GM18499 (cell line): ENCODE measurements at regions not wholly inside any gene's neighbourhood (a gene's known extent, or its start where the extent isn't known, plus 50 kb on each side); places are given as distances from the start of the nearest gene placed in this dataset.

ENCODE experiments used
- ATAC-seq: cut with Tn5 transposase; IDR thresholded peaks from one replicate; pipeline ENCODE4 v1.9.1; 2021; ENCODE audit warnings: moderate number of reproducible peaks; ENCODE audit not compliant: insufficient read depth, unreplicated experiment

- ATAC-seq, result no peak
These were observed 69.9 kb upstream of the WDR26 start for GRCh38 chr1:224504297-224505041.

GRCh38 chr1:224505454-224506093 lies 71.0 kb upstream of the WDR26 start:
- ATAC-seq, result no peak

DNA sequence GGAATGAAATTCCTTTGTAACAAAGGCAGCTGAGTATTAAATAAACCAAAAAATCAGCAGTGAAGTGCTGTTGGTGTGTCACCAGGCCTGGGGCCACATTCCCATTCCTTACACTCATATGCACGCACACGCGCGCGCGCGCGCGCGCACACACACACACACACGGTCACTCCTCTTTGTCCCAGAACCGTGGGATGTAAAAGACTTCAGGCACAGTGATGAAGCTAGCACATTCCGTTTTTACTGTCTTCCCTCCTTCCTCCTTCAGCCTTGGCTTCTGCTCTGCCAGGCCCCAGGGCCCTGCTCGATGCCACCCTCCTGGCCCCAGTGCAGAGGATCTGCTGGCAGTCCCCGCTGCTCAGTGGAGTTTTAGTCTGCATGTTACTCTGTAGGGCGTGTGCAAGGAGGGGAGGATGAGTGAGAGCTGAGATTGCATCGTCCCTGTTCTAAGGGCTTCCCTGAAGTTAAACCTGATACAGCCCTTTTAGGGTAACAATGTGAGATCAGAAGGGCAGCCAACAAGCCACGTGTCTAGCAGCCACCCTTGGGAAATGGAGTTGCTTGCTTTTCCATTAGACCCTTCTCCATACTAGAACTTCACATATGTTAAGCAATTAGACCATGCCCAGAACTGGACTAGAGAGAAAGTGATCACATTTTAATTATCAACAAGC lies 71.7 kb upstream of the WDR26 start:
- no peak for ATAC-seq

DNA sequence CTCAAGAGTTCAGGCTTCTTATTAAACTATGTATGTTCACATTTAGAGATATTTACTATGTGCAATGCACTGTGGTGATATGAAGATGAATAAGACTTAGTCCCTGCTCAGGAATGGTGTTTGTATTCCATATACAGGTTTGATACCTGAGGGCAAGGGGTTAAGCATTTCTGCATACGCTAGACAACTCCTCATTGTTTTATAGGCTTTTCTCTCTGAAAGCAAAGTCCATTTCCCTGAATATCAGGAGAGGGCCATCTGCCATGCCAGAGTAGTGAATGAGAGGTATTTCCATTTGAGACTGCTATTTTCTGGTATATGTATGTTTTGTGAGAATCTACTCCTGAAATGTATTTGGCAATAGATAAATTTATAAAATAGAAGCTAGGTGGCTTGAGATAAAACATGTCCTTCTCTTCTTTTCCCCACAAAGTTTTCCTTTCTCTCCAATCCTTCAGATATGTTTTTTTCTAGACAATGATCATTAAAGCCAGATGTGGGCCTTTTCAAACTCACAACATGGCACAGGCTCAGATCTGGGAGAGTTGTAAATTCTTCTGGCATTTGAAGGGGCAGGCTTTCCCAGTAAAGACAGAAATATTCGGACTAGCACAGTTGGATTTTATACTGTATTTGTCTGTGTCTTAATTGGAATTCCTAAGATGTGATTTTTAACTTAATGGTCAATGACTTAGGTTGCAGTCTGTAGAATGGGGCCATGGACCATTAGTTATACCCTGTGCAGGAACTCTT lies 73.3 kb upstream of the WDR26 start:
- no peak for ATAC-seq

DNA sequence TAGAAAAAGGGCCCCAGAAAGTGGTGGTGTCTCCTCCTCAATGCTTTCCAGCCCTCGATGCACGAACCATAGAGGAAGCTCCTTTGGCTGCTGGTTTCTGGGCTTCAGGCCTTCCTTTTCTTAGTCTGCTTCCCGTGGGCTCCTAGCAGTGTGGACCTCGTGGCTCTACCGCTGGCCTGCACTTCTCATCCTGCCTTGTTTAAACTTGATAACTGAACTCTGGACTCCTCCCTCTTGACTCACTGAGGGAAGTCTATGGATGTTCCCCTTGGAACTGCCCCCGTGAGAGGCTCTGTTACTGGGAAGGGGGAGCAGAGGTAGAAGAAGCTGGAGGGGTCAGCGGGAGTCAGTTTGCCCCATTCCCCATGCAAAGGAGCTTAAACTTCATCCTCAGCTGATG lies 75.3 kb upstream of the WDR26 start:
- ATAC-seq, result no peak

DNA sequence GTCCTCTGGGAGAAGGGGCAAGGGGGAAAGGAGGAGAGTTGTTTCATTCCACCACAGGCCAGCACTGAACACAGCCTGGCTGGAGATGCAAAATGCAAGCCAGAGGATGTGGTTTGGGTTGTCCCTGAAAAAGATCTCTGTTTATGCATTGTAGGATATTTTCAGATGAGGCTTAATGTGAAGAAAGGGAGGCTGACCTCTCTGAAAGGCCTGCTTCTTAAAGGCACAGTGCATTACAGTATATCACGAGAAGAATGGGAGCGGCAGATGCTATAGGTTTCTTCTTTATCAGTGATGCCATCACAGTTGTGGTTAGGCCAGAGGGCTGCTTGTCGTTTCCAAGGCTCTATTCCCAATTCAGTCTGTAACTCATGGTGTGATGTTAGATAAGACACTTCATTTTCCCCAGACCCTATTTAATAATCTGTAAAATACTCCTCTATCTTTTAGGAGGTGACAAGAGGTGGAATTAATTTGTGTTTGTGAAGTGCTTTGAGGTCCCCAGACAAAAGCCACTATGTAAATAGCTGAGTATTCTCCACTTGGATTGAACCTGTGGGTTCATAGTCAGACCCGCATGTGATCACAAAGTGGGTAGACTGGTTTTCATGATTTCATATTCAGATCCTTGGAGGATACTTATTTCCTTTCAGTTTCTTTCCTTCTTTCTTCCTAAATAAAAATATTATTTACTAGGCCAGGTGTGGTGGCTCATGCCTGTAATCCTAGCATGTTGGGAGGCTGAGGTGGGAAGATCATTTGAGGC lies 76.5 kb upstream of the WDR26 start:
- no peak for ATAC-seq

GRCh38 chr1:224512600-224513151 lies 78.1 kb upstream of the WDR26 start:
- ATAC-seq, result no peak

- ATAC-seq, result no peak
These were observed 78.8 kb upstream of the WDR26 start for GRCh38 chr1:224513383-224513782.

DNA sequence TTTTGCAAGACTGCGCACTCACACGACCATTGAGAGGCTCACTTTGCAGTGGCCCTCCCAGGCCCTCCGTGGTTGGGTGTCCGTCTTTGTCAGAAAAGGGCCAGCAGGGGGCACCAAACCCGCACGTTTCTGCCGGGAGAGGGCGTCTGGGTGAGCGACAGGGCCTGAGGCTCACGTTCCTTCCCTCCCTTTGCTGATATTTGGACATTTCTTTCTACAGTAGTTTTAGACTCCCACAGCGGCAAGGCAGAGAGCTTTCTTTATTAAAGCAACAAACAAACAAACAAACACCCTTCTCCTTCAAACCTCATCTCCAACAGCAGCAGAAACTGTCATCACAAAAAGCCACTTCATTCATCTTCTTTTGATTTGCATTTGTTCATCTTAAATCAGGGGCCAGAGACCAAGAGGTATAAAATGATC lies 79.2 kb upstream of the WDR26 start:
- ATAC-seq, result peak; percentile 89

DNA sequence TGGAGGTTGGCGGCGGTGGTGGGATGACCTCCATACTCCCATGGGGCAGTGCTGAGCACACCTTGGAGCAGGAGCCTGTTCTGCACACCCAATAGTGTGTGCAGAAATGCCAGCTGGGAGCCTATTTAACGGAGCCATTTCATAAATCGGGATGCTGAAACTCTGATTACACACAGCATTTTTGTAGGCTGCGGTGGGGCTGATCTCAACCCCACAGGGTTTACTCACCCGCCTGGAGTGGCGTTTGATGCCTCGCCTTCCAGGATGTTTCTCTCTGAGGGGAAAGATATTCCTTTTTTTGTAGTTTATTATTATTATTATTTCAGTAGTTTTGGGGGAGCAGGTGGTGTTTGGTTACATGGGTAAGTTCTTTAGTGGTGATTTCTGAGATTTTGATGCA lies 82.6 kb upstream of the WDR26 start:
- no peak for ATAC-seq

GRCh38 chr1:224518528-224518927 lies 83.9 kb upstream of the WDR26 start:
- ATAC-seq, result no peak

GRCh38 chr1:224519874-224520273 lies 85.3 kb upstream of the WDR26 start:
- no peak for ATAC-seq

- ATAC-seq, result no peak
These were observed 86.2 kb upstream of the WDR26 start for GRCh38 chr1:224520808-224521207.

DNA sequence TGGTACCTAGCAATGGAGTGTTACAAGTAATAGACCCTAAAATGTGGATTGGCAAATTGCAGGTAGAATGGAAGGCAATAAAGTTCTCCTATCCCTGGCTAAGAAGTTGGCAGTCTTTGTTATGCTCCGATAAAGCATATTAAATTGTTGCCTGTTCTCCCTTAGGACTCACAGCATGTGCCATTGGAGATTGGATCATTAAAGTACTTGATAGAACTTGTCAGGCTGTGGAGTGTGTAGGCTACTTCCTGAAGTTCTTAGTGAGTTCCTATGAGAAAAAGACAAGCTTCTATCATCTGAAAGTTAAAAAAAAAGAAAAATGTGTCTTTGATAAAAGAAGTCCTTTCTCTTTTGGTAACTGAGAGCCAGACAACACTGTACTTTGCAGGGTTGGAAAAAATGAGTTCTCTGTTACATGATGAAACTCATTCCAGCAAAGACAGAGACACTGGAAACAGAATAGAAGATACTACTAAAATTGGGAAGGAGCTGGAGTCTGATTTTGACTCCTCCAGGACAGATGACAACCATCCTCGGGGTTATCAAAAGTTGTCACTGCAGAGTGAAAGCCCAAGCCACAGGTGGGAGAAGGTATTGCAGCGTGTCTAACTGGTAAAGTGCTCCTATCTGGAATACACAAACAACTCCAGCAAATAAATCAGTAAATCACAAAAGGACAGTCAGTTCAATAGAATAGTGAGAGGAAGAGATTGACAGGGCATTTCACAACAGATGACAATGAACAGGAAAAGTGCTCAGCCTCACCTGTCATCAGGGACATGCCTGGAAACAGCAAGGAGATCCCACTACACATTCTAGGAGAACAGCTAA lies 87.5 kb upstream of the WDR26 start:
- no peak for ATAC-seq

- no peak for ATAC-seq
These were observed 89.1 kb upstream of the WDR26 start for GRCh38 chr1:224523676-224524075.

GRCh38 chr1:224524679-224525078 lies 90.1 kb upstream of the WDR26 start:
- ATAC-seq, result no peak

- no peak for ATAC-seq
These were observed 90.6 kb upstream of the CNIH3 start for GRCh38 chr1:224525411-224526040.

DNA sequence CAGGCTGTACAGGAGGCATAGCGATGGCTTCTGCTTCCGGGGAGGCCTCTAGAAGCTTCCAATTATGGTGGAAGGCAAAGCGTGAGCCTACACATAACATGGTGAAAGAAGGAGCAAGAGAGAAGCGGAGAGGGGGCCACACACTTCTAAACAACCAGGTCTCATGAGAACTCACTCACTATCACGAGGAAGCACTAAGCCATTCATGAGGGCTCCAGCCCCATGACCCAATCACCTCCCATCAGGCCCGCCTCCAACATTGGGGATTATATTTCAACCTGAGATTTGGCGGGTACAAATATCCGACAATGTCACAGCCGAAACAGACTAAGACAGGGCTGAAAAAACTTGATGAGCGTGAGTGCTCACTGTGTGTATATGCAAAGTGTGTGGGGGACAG lies 89.3 kb upstream of the CNIH3 start:
- ATAC-seq, result no peak

DNA sequence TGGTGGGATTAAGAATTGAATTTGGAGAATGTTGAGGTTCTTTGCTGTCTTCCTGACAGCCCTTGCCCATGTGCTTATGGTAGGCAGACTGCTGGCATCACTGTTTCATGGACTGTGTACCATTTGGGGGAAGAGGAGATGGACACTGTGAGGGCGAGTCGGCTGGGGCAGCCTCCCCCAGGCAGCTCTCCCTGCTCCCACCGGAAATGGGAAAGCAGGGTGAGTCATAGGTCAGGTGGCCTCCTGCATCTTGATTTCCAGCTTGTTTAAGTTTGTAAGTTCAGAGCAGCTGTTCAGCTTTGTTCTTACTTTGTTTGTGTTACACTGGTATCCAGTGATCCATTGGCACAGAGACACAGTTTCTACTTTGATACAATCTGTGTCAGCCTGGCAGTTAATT lies 87.2 kb upstream of the CNIH3 start:
- ATAC-seq, result no peak
